OCI-LY7 (cell line): ENCODE measurements at regions not wholly inside any gene's neighbourhood (a gene's known extent, or its start where the extent isn't known, plus 50 kb on each side); places are given as distances from the start of the nearest gene placed in this dataset.

Experiments used
- BruUV-seq: library from RNA; stranded (reverse); fragments of 400-500 nt; replicated peaks from 2 replicates; lab custom pipeline; 2021; lab: Mats Ljungman, UMichigan
- CTCF ChIA-PET: fragments of 300-600 bp; sonication (Branson Sonifier 250); formaldehyde crosslinking; loops from one replicate; lab custom pipeline; 2022; ENCODE audit warnings: antibody characterized with exemption; ENCODE audit not compliant: unreplicated experiment; lab: Charles Lee
- POLR2A ChIA-PET: fragments of 300-600 bp; sonication (Branson Sonifier 250); formaldehyde crosslinking; loops from one replicate; lab custom pipeline; 2022; ENCODE audit warnings: antibody characterized with exemption; lab: Charles Lee
- DNase-seq: peaks from one replicate; pipeline ENCODE4 v3.0.0-alpha.2; 2015; ENCODE audit warnings: low spot score
- H2AFZ ChIP-seq: fragments of 200-600 bp; sonication (generic), shearing (Covaris generic); 2 replicates; pipeline ENCODE4 v1.6.1; 2014; ENCODE audit warnings: mild to moderate bottlenecking, antibody characterized with exemption, low read length, moderate library complexity
- H3K27ac ChIP-seq: fragments of 200-600 bp; sonication (generic); 2 replicates; pipeline ENCODE4 v1.5.1; 2014; ENCODE audit warnings: mixed run types, low read depth, mild to moderate bottlenecking, moderate library complexity, low read length, inconsistent platforms; ENCODE audit not compliant: poor library complexity, severe bottlenecking
- H3K36me3 ChIP-seq: fragments of 200-600 bp; sonication (generic); 2 replicates; pipeline ENCODE4 v1.6.1; 2014; ENCODE audit warnings: mild to moderate bottlenecking, antibody characterized with exemption, low read length, moderate library complexity, mixed read lengths; ENCODE audit not compliant: insufficient read depth
- H3K4me1 ChIP-seq: fragments of 200-600 bp; sonication (generic); 2 replicates; pipeline ENCODE4 v1.5.1; 2014; ENCODE audit warnings: mild to moderate bottlenecking, low read length; ENCODE audit not compliant: insufficient read depth, poor library complexity, severe bottlenecking
- H3K4me2 ChIP-seq: fragments of 200-600 bp; sonication (generic); 2 replicates; pipeline ENCODE4 v1.6.1; 2014; ENCODE audit warnings: mild to moderate bottlenecking, low read length
- H3K4me3 ChIP-seq: fragments of 200-600 bp; sonication (generic); 2 replicates; pipeline ENCODE4 v1.5.1; 2014; ENCODE audit warnings: mild to moderate bottlenecking, low read depth, low read length; ENCODE audit not compliant: poor library complexity, severe bottlenecking
- H3K79me2 ChIP-seq: fragments of 200-600 bp; sonication (generic); 2 replicates; pipeline ENCODE4 v1.6.1; 2016; ENCODE audit warnings: low read depth, mild to moderate bottlenecking, low read length, moderate library complexity, mixed read lengths; ENCODE audit not compliant: insufficient read depth
- H3K9me2 ChIP-seq: fragments of 200-600 bp; sonication (generic); 2 replicates; pipeline ENCODE4 v1.6.1; 2016; ENCODE audit warnings: mild to moderate bottlenecking, low read length, mixed read lengths; ENCODE audit not compliant: insufficient read depth
- H3K9me3 ChIP-seq: fragments of 200-600 bp; sonication (generic); 2 replicates; pipeline ENCODE4 v1.6.1; 2014; ENCODE audit warnings: mild to moderate bottlenecking, mixed run types, low read length, mixed read lengths
- H4K20me1 ChIP-seq: fragments of 200-600 bp; sonication (generic); 2 replicates; pipeline ENCODE4 v1.6.1; 2014; ENCODE audit warnings: mild to moderate bottlenecking, antibody characterized with exemption, low read length, moderate library complexity, mixed read lengths; ENCODE audit not compliant: insufficient read depth
- EZH2phosphoT487 ChIP-seq: fragments of 200-600 bp; sonication (generic); IDR thresholded peaks from 2 replicates; pipeline ENCODE4 v1.6.1; 2018; ENCODE audit warnings: low read depth, borderline replicate concordance, mild to moderate bottlenecking, mixed run types, antibody characterized with exemption, low read length, moderate library complexity, mixed read lengths
- intact Hi-C: fragments of 100-400 bp; cut with micrococcal nuclease; formaldehyde crosslinking; loops from one replicate; pipeline ENCODE4 v1.10.0; 2022; ENCODE audit not compliant: unreplicated experiment
- TF ChIP-seq, protein P1 (sequence below): fragments of 200-600 bp; sonication (generic); conservative IDR thresholded peaks from 2 replicates; pipeline ENCODE4 v1.5.1; 2014; ENCODE audit warnings: mild to moderate bottlenecking, antibody characterized with exemption, low read length, moderate library complexity, mixed read lengths

DNA sequence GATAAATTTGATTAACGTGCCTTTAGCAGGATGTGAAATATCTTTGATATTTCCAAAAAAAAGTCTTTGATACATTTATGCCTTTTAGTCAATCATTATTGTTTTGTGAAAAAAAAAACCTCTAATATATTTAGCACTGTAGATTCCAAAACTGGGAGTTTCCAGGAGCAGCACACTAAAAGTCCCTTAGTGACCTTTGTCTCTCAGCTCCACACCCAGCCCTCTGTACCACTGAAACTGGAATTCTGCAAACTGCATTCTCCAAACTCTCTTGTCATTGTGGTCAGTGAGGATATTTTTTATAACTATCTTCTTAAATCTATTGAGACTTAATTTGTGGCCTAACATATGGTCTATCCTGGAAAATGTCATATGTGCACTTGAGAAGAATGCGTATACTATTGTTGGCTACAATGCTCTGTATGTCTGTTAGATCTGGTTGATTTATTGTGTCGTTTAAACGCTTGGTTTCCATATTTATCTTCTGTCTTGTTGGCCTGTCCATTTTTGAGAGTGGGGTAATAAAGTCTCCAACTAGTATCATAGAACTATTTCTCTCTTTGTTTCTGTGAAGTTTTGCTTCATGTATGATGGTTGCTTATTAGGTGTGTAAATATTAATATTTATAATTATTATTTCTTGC lies 73.2 kb upstream of the CNKSR3 start:
- no peak overlapping the region for H3K27ac ChIP-seq
- no peaks in the 10 kb centered on the region for H4K20me1 ChIP-seq
- no peaks in the 10 kb centered on the region for H3K36me3 ChIP-seq
- H3K9me2 ChIP-seq, result no peaks in the 10 kb centered on the region
- no peak overlapping the region for H3K4me3 ChIP-seq
- intact Hi-C loops, result no loop called here
- no TSS peak for BruUV-seq
- TF ChIP-seq, protein P1, sequence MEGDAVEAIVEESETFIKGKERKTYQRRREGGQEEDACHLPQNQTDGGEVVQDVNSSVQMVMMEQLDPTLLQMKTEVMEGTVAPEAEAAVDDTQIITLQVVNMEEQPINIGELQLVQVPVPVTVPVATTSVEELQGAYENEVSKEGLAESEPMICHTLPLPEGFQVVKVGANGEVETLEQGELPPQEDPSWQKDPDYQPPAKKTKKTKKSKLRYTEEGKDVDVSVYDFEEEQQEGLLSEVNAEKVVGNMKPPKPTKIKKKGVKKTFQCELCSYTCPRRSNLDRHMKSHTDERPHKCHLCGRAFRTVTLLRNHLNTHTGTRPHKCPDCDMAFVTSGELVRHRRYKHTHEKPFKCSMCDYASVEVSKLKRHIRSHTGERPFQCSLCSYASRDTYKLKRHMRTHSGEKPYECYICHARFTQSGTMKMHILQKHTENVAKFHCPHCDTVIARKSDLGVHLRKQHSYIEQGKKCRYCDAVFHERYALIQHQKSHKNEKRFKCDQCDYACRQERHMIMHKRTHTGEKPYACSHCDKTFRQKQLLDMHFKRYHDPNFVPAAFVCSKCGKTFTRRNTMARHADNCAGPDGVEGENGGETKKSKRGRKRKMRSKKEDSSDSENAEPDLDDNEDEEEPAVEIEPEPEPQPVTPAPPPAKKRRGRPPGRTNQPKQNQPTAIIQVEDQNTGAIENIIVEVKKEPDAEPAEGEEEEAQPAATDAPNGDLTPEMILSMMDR, result no peak
- TF ChIP-seq EZH2phosphoT487, result no peak
- DNase-seq, result no peak
- ChIA-PET CTCF (no interaction called here), POLR2A (interaction anchor here (0.6 to 0.7 kb wide), 2 partner anchors 59 to 116 kb away, joined by 3 to 4 read pairs; no protein-coding TSS in a partner anchor)
- no peaks in the 10 kb centered on the region for H3K4me1 ChIP-seq
- no peak overlapping the region for H3K4me2 ChIP-seq
- no peaks in the 10 kb centered on the region for H3K79me2 ChIP-seq
- peaks cover 5% of the 10 kb centered on the region; the same call in 1 of the 2 replicates for H3K9me3 ChIP-seq
- H2AFZ ChIP-seq, result no peak overlapping the region

DNA sequence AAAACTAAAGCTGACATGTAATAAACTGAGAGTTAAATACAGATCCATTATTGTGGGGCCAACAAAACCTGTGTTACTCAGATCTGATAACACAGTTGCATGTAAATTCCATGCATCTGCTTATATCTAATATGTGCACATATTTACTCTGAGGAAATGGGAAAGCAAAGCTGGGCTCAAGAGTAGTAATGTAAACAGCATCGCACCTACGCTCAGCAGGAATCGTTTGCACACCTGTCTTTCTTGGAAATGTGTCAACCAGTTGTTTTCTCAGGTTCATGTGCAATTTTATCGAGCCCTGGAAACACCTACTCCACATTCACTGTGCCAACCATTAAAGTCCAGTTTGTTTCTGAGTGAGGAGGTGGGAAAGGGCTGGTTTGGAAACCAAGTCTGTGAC lies 80.3 kb upstream of the CNKSR3 start:
- Histone ChIP-seq H3K9me3 (no peaks in the 10 kb centered on the region), H3K4me3 (no peak overlapping the region), H2AFZ (no peak overlapping the region), H3K36me3 (no peaks in the 10 kb centered on the region), H3K27ac (no peak overlapping the region), H3K4me2 (no peak overlapping the region), H3K4me1 (no peaks in the 10 kb centered on the region), H3K79me2 (no peaks in the 10 kb centered on the region), H4K20me1 (no peaks in the 10 kb centered on the region), H3K9me2 (no peaks in the 10 kb centered on the region)
- intact Hi-C loops, result no loop called here
- ChIA-PET POLR2A (no interaction called here), CTCF (no interaction called here)
- no peak for DNase-seq
- TF ChIP-seq, protein P1, result no peak
- no peak for TF ChIP-seq EZH2phosphoT487
- no TSS peak for BruUV-seq

DNA sequence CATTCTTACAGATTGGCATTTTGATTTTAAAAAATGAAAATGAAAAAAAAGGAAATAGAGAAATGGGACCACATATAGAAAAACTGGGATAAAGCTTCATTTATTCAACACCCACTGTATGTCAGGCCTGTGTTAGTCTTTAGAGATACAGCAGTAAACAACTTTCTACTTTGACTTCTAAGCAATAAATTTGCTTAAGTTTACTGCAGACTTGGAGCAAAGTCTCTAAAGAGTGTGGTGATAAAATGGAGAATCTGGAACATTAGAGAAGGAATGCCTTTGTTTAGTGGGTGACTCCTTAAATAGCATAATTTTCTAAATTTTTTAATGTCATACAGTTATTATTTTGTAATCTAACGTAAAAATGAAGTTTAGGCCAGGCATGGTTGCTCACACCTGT lies 80.7 kb upstream of the CNKSR3 start:
- Histone ChIP-seq H3K4me2 (no peak overlapping the region), H4K20me1 (no peaks in the 10 kb centered on the region), H2AFZ (no peak overlapping the region), H3K36me3 (no peaks in the 10 kb centered on the region), H3K9me3 (no peaks in the 10 kb centered on the region), H3K4me3 (no peak overlapping the region), H3K9me2 (no peaks in the 10 kb centered on the region), H3K4me1 (no peaks in the 10 kb centered on the region), H3K79me2 (no peaks in the 10 kb centered on the region), H3K27ac (no peak overlapping the region)
- intact Hi-C loops, result no loop called here
- CTCF ChIA-PET, result no interaction called here
- BruUV-seq, result no TSS peak
- POLR2A ChIA-PET, result no interaction called here
- no peak for DNase-seq
- TF ChIP-seq EZH2phosphoT487, result no peak
- TF ChIP-seq, protein P1, result no peak
